ENCODE measurements at regions not wholly inside any gene's neighbourhood (a gene's known extent, or its start where the extent isn't known, plus 50 kb on each side); places are given as distances from the start of the nearest gene placed in this dataset.

DNA sequence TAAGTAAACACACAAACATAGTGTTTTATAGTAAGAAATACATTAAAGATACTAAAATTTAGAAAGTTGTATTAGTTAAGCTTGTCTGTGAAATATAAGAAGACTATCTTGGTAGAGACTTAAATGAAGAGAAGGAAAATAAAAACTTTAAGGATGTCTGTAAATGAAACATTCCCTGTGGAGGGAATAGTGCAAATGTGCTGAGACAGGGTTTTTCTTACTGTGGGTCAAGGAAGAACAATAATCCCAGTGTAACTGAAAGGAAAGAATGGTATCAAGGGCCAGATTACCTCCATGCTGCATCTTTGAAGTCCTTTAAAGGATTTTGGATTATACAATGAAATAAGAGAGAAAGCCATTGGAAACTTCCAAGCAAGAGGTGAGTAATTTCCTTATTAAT, 547.5 kb upstream of the PCDH15 start (continued):
- TF ChIP-seq, protein P1, sequence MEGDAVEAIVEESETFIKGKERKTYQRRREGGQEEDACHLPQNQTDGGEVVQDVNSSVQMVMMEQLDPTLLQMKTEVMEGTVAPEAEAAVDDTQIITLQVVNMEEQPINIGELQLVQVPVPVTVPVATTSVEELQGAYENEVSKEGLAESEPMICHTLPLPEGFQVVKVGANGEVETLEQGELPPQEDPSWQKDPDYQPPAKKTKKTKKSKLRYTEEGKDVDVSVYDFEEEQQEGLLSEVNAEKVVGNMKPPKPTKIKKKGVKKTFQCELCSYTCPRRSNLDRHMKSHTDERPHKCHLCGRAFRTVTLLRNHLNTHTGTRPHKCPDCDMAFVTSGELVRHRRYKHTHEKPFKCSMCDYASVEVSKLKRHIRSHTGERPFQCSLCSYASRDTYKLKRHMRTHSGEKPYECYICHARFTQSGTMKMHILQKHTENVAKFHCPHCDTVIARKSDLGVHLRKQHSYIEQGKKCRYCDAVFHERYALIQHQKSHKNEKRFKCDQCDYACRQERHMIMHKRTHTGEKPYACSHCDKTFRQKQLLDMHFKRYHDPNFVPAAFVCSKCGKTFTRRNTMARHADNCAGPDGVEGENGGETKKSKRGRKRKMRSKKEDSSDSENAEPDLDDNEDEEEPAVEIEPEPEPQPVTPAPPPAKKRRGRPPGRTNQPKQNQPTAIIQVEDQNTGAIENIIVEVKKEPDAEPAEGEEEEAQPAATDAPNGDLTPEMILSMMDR (IDR thresholded peaks at IDR 0.05): no peak
- TF ChIP-seq CREM (CRISPR knock-in tag; IDR thresholded peaks at IDR 0.05) (no peak), NR2C2 (CRISPR knock-in tag; IDR thresholded peaks at IDR 0.05) (no peak), FOXK1 (CRISPR knock-in tag; IDR thresholded peaks at IDR 0.05) (no peak)
- TF ChIP-seq, protein P2, sequence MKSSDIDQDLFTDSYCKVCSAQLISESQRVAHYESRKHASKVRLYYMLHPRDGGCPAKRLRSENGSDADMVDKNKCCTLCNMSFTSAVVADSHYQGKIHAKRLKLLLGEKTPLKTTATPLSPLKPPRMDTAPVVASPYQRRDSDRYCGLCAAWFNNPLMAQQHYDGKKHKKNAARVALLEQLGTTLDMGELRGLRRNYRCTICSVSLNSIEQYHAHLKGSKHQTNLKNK (CRISPR knock-in tag; IDR thresholded peaks at IDR 0.05): no peak
- TF ChIP-seq, protein P3, sequence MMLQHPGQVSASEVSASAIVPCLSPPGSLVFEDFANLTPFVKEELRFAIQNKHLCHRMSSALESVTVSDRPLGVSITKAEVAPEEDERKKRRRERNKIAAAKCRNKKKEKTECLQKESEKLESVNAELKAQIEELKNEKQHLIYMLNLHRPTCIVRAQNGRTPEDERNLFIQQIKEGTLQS (CRISPR knock-in tag; conservative IDR thresholded peaks at IDR 0.05): no peak
- TF ChIP-seq, protein P4, sequence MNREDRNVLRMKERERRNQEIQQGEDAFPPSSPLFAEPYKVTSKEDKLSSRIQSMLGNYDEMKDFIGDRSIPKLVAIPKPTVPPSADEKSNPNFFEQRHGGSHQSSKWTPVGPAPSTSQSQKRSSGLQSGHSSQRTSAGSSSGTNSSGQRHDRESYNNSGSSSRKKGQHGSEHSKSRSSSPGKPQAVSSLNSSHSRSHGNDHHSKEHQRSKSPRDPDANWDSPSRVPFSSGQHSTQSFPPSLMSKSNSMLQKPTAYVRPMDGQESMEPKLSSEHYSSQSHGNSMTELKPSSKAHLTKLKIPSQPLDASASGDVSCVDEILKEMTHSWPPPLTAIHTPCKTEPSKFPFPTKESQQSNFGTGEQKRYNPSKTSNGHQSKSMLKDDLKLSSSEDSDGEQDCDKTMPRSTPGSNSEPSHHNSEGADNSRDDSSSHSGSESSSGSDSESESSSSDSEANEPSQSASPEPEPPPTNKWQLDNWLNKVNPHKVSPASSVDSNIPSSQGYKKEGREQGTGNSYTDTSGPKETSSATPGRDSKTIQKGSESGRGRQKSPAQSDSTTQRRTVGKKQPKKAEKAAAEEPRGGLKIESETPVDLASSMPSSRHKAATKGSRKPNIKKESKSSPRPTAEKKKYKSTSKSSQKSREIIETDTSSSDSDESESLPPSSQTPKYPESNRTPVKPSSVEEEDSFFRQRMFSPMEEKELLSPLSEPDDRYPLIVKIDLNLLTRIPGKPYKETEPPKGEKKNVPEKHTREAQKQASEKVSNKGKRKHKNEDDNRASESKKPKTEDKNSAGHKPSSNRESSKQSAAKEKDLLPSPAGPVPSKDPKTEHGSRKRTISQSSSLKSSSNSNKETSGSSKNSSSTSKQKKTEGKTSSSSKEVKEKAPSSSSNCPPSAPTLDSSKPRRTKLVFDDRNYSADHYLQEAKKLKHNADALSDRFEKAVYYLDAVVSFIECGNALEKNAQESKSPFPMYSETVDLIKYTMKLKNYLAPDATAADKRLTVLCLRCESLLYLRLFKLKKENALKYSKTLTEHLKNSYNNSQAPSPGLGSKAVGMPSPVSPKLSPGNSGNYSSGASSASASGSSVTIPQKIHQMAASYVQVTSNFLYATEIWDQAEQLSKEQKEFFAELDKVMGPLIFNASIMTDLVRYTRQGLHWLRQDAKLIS (CRISPR knock-in tag; IDR thresholded peaks at IDR 0.05; ENCODE audit: borderline replicate concordance): no peak

DNA sequence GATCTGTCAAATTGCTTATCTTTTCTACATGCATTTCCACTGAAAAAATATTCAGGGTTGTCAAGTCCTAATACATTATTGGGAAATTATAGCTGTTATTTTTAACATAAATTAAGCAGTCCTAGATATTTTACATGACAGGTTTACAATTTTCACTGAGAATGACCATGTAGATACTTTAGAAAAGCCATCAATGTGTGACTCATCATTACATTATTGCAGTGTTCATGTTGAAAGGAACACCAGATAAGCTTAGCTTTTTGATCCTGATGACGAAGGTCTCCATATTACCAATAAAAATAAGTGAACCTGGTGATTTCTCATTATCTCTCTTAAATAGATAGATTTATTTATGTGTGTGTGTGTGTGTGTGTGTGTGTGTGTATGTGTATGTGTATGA, 529.5 kb upstream of the PCDH15 start:
- H3K4me3 Mint-ChIP-seq: no peak overlapping the region
- ChIA-PET POLR2A (no interaction called here), CTCF (no interaction called here)
- peaks cover 3% of the 10 kb centered on the region; the same call in 1 of the 2 replicates for H3K4me1 Mint-ChIP-seq
- no peaks in the 10 kb centered on the region for H3K36me3 Mint-ChIP-seq
- TF ChIP-seq IRF2 (CRISPR knock-in tag; IDR thresholded peaks at IDR 0.05; ENCODE audit: borderline replicate concordance, low read depth) (no peak), ZNF671 (CRISPR knock-in tag; IDR thresholded peaks at IDR 0.05) (no peak), CBFB (CRISPR knock-in tag; IDR thresholded peaks at IDR 0.05; ENCODE audit: low read depth) (no peak), TP53 (CRISPR knock-in tag; IDR thresholded peaks at IDR 0.05) (no peak), GRHL2 (CRISPR knock-in tag; IDR thresholded peaks at IDR 0.05; ENCODE audit: insufficient replicate concordance, severe bottlenecking) (no peak), ZBTB21 (CRISPR knock-in tag; IDR thresholded peaks at IDR 0.05; ENCODE audit: borderline replicate concordance) (no peak), SP1 (CRISPR knock-in tag; conservative IDR thresholded peaks at IDR 0.05) (no peak), EMX1 (CRISPR knock-in tag; IDR thresholded peaks at IDR 0.05) (no peak), FOXJ3 (CRISPR knock-in tag; IDR thresholded peaks at IDR 0.05; ENCODE audit: borderline replicate concordance) (no peak), ZNF232 (CRISPR knock-in tag; IDR thresholded peaks at IDR 0.05) (no peak), ZNF396 (CRISPR knock-in tag; IDR thresholded peaks at IDR 0.05; ENCODE audit: borderline replicate concordance) (no peak), JAZF1 (CRISPR knock-in tag; IDR thresholded peaks at IDR 0.05) (no peak)
- TF ChIP-seq, protein P5, sequence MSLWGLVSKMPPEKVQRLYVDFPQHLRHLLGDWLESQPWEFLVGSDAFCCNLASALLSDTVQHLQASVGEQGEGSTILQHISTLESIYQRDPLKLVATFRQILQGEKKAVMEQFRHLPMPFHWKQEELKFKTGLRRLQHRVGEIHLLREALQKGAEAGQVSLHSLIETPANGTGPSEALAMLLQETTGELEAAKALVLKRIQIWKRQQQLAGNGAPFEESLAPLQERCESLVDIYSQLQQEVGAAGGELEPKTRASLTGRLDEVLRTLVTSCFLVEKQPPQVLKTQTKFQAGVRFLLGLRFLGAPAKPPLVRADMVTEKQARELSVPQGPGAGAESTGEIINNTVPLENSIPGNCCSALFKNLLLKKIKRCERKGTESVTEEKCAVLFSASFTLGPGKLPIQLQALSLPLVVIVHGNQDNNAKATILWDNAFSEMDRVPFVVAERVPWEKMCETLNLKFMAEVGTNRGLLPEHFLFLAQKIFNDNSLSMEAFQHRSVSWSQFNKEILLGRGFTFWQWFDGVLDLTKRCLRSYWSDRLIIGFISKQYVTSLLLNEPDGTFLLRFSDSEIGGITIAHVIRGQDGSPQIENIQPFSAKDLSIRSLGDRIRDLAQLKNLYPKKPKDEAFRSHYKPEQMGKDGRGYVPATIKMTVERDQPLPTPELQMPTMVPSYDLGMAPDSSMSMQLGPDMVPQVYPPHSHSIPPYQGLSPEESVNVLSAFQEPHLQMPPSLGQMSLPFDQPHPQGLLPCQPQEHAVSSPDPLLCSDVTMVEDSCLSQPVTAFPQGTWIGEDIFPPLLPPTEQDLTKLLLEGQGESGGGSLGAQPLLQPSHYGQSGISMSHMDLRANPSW (CRISPR knock-in tag; conservative IDR thresholded peaks at IDR 0.05; ENCODE audit: low read depth): no peak
- TF ChIP-seq, protein P6, sequence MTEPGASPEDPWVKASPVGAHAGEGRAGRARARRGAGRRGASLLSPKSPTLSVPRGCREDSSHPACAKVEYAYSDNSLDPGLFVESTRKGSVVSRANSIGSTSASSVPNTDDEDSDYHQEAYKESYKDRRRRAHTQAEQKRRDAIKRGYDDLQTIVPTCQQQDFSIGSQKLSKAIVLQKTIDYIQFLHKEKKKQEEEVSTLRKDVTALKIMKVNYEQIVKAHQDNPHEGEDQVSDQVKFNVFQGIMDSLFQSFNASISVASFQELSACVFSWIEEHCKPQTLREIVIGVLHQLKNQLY (CRISPR knock-in tag; IDR thresholded peaks at IDR 0.05): no peak
- TF ChIP-seq, protein P7, sequence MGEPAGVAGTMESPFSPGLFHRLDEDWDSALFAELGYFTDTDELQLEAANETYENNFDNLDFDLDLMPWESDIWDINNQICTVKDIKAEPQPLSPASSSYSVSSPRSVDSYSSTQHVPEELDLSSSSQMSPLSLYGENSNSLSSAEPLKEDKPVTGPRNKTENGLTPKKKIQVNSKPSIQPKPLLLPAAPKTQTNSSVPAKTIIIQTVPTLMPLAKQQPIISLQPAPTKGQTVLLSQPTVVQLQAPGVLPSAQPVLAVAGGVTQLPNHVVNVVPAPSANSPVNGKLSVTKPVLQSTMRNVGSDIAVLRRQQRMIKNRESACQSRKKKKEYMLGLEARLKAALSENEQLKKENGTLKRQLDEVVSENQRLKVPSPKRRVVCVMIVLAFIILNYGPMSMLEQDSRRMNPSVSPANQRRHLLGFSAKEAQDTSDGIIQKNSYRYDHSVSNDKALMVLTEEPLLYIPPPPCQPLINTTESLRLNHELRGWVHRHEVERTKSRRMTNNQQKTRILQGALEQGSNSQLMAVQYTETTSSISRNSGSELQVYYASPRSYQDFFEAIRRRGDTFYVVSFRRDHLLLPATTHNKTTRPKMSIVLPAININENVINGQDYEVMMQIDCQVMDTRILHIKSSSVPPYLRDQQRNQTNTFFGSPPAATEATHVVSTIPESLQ (CRISPR knock-in tag; IDR thresholded peaks at IDR 0.05): no peak
- TF ChIP-seq, protein P4 (CRISPR knock-in tag; IDR thresholded peaks at IDR 0.05; ENCODE audit: borderline replicate concordance): no peak
- ATAC-seq (no peak), DNase-seq (ENCODE audit: low spot score) (no peak)
- no peaks in the 10 kb centered on the region for H3K9me3 Mint-ChIP-seq
- no peak overlapping the region for H3K27ac Mint-ChIP-seq
- no peaks in the 10 kb centered on the region for H3K27me3 Mint-ChIP-seq (ENCODE audit: low read depth)

All from WTC11 (cell line).